Retinal pigment epithelial cell (primary cell): ENCODE measurements at regions not wholly inside any gene's neighbourhood (a gene's known extent, or its start where the extent isn't known, plus 50 kb on each side); places are given as distances from the start of the nearest gene placed in this dataset.

Experiments used
- DNase-seq: peaks from one replicate; pipeline ENCODE4 v3.0.0-alpha.2; 2010; ENCODE audit warnings: low read depth
- H3K4me3 ChIP-seq: 2 replicates; pipeline ENCODE4 v1.5.1; 2011; ENCODE audit warnings: mild to moderate bottlenecking, low read length, control low read depth, moderate library complexity
- CTCF ChIP-seq: conservative IDR thresholded peaks from 2 replicates; pipeline ENCODE4 v1.5.1; 2011; ENCODE audit warnings: low read depth, low read length, control low read depth, inconsistent platforms

- TF ChIP-seq CTCF: no peak
- no peak for DNase-seq
- H3K4me3 ChIP-seq: no peak overlapping the region
Observed at GRCh38 chr4:166426300-166426863, 553.3 kb downstream of the TLL1 start.

- no peak for TF ChIP-seq CTCF
- DNase-seq: no peak
- no peak overlapping the region for H3K4me3 ChIP-seq
Observed at GRCh38 chr4:166432125-166432524, 559.1 kb downstream of the TLL1 start.

- no peak overlapping the region for H3K4me3 ChIP-seq
- no peak for DNase-seq
- TF ChIP-seq CTCF: no peak
Observed at GRCh38 chr4:166432842-166433241, 559.8 kb downstream of the TLL1 start.

GRCh38 chr4:166435449-166435848 is 562.4 kb downstream of the TLL1 start:
- TF ChIP-seq CTCF: no peak
- DNase-seq: no peak
- no peak overlapping the region for H3K4me3 ChIP-seq

- no peak for TF ChIP-seq CTCF
- DNase-seq: no peak
- H3K4me3 ChIP-seq: no peak overlapping the region
Observed at GRCh38 chr4:166458756-166459155, 585.7 kb downstream of the TLL1 start.

- TF ChIP-seq CTCF: no peak
- H3K4me3 ChIP-seq: no peak overlapping the region
- DNase-seq: no peak
Observed at GRCh38 chr4:166459621-166460020, 586.6 kb downstream of the TLL1 start.

- no peak for TF ChIP-seq CTCF
- peak; percentile 15 for DNase-seq
- no peak overlapping the region for H3K4me3 ChIP-seq
Observed at GRCh38 chr4:166460769-166461550, 587.9 kb downstream of the TLL1 start.
